ENCODE measurements at regions not wholly inside any gene's neighbourhood (a gene's known extent, or its start where the extent isn't known, plus 50 kb on each side); places are given as distances from the start of the nearest gene placed in this dataset.

DNA sequence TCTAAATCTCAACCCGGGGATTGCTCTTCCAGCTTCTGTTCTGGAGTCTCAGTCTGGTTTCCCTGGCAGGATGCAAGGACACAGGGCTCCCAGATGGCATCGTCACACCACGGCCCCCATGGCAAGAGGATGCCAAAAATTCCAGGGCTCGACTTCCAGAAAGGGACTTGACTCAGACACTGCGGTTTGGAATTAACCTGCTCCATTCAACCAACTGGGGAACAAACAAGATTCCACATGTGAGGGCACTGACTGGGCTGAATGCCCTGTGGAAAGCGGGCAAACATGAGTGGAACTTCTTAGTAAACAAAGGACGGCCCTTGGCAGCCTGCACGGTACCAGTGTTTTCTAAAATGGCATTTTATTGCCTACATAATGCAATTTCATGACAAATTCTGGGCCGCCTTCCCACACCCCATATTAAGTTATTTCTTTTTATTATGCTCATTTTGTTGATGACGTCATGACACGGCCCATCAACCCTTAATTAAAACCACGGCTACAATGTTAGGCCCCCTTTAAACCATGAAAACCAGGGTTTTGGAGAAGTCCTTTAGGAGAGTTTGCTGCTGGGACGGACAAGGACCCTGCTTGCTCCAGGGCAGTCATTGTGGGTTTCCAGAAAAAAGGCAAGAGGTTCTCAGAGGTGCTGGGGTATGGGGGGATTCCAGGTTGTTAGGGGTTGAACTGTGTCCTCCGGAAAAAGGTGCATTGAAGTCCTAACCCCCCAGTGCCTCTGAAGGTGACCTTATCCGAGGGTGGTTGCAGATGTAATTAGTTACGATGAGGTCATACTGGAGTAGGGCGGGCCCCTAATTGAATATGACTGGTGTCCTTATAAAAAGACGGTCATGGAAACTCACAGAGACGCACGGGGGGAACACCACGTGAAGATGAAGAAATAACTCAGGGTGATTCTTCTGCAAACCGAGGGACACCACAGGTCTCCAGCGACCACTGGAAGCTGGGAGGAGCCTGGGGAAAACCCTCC lies 205.6 kb downstream of the FOXL1 start:
- Histone ChIP-seq H3K4me3 (ENCODE audit: low read length) (no peak overlapping the region), H3K36me3 (replicated peaks; ENCODE audit: insufficient read depth, low read length) (no peaks in the 10 kb centered on the region), H4K20me1 (ENCODE audit: insufficient read depth, low read length) (no peaks in the 10 kb centered on the region), H3K27ac (ENCODE audit: low read length) (no peak overlapping the region), H3K4me2 (ENCODE audit: low read depth, low read length) (no peak overlapping the region), H3K9ac (ENCODE audit: low read length) (no peak overlapping the region), H3K27me3 (replicated peaks; ENCODE audit: insufficient read depth, low read length) (peaks cover 62% of the 10 kb centered on the region), H3K4me1 (ENCODE audit: low read length) (no peaks in the 10 kb centered on the region), H3F3A (ENCODE audit: insufficient read depth, low read length) (no peaks in the 10 kb centered on the region), H3K79me2 (ENCODE audit: low read length) (no peaks in the 10 kb centered on the region), H2AFZ (ENCODE audit: low read length) (no peak overlapping the region), H3K9me2 (replicated peaks; ENCODE audit: insufficient read depth, low read length) (no peaks in the 10 kb centered on the region), H3K9me3 (replicated peaks; ENCODE audit: insufficient read depth, low read length) (no peaks in the 10 kb centered on the region)
- no peak for DNase-seq
- no peak for TF ChIP-seq EZH2 (optimal IDR thresholded peaks at IDR 0.05; ENCODE audit: low read depth, low read length)
- TF ChIP-seq EZH2phosphoT487 (IDR thresholded peaks at IDR 0.05; ENCODE audit: low read length) = no peak
- TF ChIP-seq, protein P1, sequence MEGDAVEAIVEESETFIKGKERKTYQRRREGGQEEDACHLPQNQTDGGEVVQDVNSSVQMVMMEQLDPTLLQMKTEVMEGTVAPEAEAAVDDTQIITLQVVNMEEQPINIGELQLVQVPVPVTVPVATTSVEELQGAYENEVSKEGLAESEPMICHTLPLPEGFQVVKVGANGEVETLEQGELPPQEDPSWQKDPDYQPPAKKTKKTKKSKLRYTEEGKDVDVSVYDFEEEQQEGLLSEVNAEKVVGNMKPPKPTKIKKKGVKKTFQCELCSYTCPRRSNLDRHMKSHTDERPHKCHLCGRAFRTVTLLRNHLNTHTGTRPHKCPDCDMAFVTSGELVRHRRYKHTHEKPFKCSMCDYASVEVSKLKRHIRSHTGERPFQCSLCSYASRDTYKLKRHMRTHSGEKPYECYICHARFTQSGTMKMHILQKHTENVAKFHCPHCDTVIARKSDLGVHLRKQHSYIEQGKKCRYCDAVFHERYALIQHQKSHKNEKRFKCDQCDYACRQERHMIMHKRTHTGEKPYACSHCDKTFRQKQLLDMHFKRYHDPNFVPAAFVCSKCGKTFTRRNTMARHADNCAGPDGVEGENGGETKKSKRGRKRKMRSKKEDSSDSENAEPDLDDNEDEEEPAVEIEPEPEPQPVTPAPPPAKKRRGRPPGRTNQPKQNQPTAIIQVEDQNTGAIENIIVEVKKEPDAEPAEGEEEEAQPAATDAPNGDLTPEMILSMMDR (IDR thresholded peaks at IDR 0.05; ENCODE audit: low read length) = no peak

DNA sequence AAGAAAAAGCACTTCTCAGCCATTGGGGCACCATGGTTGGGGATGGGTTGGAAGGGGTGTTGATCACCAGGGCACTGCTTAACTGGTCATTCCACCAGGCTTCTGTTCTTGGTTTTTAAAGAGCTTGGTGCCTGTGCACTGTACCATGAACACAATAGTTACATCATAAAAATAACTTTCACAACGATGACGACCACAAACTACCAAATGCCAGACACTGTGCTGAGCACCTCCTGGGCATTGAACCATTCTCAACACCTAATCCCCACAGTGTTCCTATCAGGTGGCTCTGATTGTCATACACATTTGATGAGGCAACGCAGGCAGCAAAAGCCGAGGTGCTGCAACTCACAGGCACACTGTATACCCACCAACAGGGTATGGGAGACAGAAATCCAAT lies 208.0 kb downstream of the FOXL1 start:
- Histone ChIP-seq H3K9me3 (replicated peaks; ENCODE audit: insufficient read depth, low read length) (no peaks in the 10 kb centered on the region), H2AFZ (ENCODE audit: low read length) (no peak overlapping the region), H3F3A (ENCODE audit: insufficient read depth, low read length) (no peaks in the 10 kb centered on the region), H3K4me2 (ENCODE audit: low read depth, low read length) (no peak overlapping the region), H3K79me2 (ENCODE audit: low read length) (no peaks in the 10 kb centered on the region), H3K4me1 (ENCODE audit: low read length) (no peaks in the 10 kb centered on the region), H3K4me3 (ENCODE audit: low read length) (no peak overlapping the region), H3K27ac (ENCODE audit: low read length) (no peak overlapping the region), H3K27me3 (replicated peaks; ENCODE audit: insufficient read depth, low read length) (peaks cover 62% of the 10 kb centered on the region), H4K20me1 (ENCODE audit: insufficient read depth, low read length) (no peaks in the 10 kb centered on the region), H3K9me2 (replicated peaks; ENCODE audit: insufficient read depth, low read length) (no peaks in the 10 kb centered on the region), H3K36me3 (replicated peaks; ENCODE audit: insufficient read depth, low read length) (no peaks in the 10 kb centered on the region), H3K9ac (ENCODE audit: low read length) (no peak overlapping the region)
- TF ChIP-seq, protein P1 (IDR thresholded peaks at IDR 0.05; ENCODE audit: low read length) = no peak
- TF ChIP-seq EZH2phosphoT487 (IDR thresholded peaks at IDR 0.05; ENCODE audit: low read length) (no peak), EZH2 (optimal IDR thresholded peaks at IDR 0.05; ENCODE audit: low read depth, low read length) (no peak)
- DNase-seq = no peak

DNA sequence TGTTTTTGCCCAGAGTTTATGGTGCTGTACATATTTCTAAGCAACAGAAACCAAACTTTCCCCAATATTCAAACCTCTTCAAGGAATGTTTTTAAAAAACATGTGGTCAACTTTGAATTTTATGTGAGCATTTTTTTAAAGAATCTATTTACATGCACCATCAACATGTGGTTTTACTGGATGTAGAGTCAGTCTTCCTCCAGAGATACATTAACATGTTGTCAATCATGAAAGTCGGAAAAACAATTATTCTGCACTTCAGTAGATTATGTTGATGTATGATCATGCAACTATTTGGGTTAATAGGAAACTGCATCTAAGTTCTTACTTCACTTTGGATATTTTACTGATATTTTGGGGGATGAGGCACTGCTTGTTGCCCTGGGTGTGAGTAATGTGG lies 208.6 kb downstream of the FOXL1 start:
- no peak overlapping the region for H3K4me3 ChIP-seq (ENCODE audit: low read length)
- H3F3A ChIP-seq (ENCODE audit: insufficient read depth, low read length) = no peaks in the 10 kb centered on the region
- H3K79me2 ChIP-seq (ENCODE audit: low read length) = no peaks in the 10 kb centered on the region
- H3K27me3 ChIP-seq (replicated peaks; ENCODE audit: insufficient read depth, low read length) = peaks cover 60% of the 10 kb centered on the region
- TF ChIP-seq EZH2 (optimal IDR thresholded peaks at IDR 0.05; ENCODE audit: low read depth, low read length) (no peak), EZH2phosphoT487 (IDR thresholded peaks at IDR 0.05; ENCODE audit: low read length) (no peak)
- TF ChIP-seq, protein P1 (IDR thresholded peaks at IDR 0.05; ENCODE audit: low read length) = no peak
- H3K9ac ChIP-seq (ENCODE audit: low read length) = no peak overlapping the region
- no peaks in the 10 kb centered on the region for H3K4me1 ChIP-seq (ENCODE audit: low read length)
- no peak for DNase-seq
- no peaks in the 10 kb centered on the region for H3K9me2 ChIP-seq (replicated peaks; ENCODE audit: insufficient read depth, low read length)
- no peak overlapping the region for H2AFZ ChIP-seq (ENCODE audit: low read length)
- no peak overlapping the region for H3K27ac ChIP-seq (ENCODE audit: low read length)
- no peaks in the 10 kb centered on the region for H4K20me1 ChIP-seq (ENCODE audit: insufficient read depth, low read length)
- no peaks in the 10 kb centered on the region for H3K9me3 ChIP-seq (replicated peaks; ENCODE audit: insufficient read depth, low read length)
- H3K4me2 ChIP-seq (ENCODE audit: low read depth, low read length) = no peak overlapping the region
- no peaks in the 10 kb centered on the region for H3K36me3 ChIP-seq (replicated peaks; ENCODE audit: insufficient read depth, low read length)
